ENCODE measurements at regions not wholly inside any gene's neighbourhood (a gene's known extent, or its start where the extent isn't known, plus 50 kb on each side); places are given as distances from the start of the nearest gene placed in this dataset.

DNA sequence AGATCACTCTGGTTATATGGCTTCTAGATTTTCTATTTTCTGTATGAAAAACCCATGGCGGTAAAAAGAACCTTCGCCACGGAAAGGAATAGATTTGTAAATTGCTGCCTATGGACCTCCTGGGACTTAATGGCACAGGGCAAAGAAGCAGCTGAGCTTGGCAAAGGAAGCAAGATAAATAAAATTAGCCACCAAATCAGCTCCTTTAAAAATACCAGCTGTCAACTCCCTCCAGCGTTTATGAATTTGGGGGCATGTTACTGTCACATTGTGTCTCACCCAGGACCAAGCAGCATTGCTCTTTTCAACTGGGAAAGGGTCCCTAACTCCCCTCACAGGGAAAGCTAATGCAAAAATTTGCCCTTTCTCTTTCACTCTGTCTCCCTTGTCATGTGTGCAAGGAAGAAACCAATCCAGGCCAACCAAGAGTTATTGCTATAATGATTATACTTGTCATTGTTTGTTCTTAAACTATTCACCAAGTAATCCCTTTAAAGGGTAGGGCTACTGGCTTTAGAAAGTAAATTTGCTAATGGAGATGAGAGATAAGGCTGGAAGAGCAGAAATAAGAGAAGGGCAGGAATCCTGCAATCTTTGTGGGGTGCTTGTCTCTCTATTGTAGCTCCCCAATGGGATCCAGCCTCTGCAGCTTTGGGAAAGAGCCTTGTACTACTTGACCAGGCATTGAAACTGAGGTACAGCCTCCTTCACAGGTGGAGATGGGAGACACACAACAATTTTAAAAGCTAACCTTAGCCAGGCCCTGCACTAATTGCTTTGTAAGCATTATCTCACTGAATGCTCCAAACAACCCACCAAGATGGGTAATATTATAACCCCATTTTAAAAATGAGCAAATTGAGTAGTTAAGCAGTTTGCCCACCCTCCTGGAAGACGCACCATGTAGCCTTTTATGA, 119.1 kb upstream of the KLF7 start:
- TF ChIP-seq, protein P1, sequence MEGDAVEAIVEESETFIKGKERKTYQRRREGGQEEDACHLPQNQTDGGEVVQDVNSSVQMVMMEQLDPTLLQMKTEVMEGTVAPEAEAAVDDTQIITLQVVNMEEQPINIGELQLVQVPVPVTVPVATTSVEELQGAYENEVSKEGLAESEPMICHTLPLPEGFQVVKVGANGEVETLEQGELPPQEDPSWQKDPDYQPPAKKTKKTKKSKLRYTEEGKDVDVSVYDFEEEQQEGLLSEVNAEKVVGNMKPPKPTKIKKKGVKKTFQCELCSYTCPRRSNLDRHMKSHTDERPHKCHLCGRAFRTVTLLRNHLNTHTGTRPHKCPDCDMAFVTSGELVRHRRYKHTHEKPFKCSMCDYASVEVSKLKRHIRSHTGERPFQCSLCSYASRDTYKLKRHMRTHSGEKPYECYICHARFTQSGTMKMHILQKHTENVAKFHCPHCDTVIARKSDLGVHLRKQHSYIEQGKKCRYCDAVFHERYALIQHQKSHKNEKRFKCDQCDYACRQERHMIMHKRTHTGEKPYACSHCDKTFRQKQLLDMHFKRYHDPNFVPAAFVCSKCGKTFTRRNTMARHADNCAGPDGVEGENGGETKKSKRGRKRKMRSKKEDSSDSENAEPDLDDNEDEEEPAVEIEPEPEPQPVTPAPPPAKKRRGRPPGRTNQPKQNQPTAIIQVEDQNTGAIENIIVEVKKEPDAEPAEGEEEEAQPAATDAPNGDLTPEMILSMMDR (IDR thresholded peaks at IDR 0.05), result no peak
- TF ChIP-seq POLR2A (IDR thresholded peaks at IDR 0.05), result no peak
- no peak for TF ChIP-seq POLR2AphosphoS5 (IDR thresholded peaks at IDR 0.05)

Measured in breast epithelium (tissue), 3 donors.